HEK293T (cell line): ENCODE measurements at regions not wholly inside any gene's neighbourhood (a gene's known extent, or its start where the extent isn't known, plus 50 kb on each side); places are given as distances from the start of the nearest gene placed in this dataset.

ENCODE experiments used
- ARNT ChIP-seq: fragments of 450-650 bp; IDR thresholded peaks from 2 replicates; pipeline ENCODE4 v1.6.1; 2017; ENCODE audit warnings: mild to moderate bottlenecking
- CTBP1 ChIP-seq: fragments of 450-650 bp; IDR thresholded peaks from 2 replicates; pipeline ENCODE4 v1.6.1; 2016; ENCODE audit warnings: borderline replicate concordance
- ELF4 ChIP-seq: fragments of 450-650 bp; IDR thresholded peaks from 2 replicates; pipeline ENCODE4 v1.6.1; 2017; ENCODE audit warnings: antibody characterized with exemption
- FOXK2 ChIP-seq: fragments of 450-650 bp; IDR thresholded peaks from 2 replicates; pipeline ENCODE4 v1.6.1; 2016; ENCODE audit warnings: mild to moderate bottlenecking
- HDGF ChIP-seq: fragments of 450-650 bp; IDR thresholded peaks from 2 replicates; pipeline ENCODE4 v1.6.1; 2017; ENCODE audit warnings: antibody characterized with exemption, borderline replicate concordance
- NFRKB ChIP-seq: fragments of 450-650 bp; IDR thresholded peaks from 2 replicates; pipeline ENCODE4 v1.6.1; 2016; ENCODE audit warnings: mild to moderate bottlenecking, moderate library complexity
- SP1 ChIP-seq: fragments of 450-650 bp; IDR thresholded peaks from 2 replicates; pipeline ENCODE4 v1.6.1; 2017
- SUZ12 ChIP-seq: fragments of 450-650 bp; IDR thresholded peaks from 2 replicates; pipeline ENCODE4 v1.6.1; 2016; ENCODE audit warnings: mild to moderate bottlenecking
- TARDBP ChIP-seq: fragments of 450-650 bp; IDR thresholded peaks from 2 replicates; pipeline ENCODE4 v1.6.1; 2016
- ZNF384 ChIP-seq: fragments of 450-650 bp; IDR thresholded peaks from 2 replicates; pipeline ENCODE4 v1.6.1; 2016

DNA sequence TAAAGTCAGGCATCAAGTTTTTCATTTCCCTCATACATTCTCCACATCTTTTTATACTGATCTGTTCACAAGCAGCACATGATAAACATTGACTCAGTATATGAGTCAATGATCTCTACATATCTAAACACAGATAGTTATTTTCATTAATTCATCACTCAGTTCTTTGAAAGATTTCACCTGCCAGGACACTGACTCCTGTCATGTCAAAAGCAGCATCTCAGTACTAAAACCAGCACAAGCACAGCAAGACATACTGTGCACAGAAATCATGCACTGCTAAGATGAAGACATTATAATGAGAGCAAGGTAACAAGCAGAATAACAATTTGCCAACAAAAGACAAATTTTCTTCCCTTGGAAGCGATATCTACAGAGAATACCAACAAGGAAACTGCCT is 206.1 kb upstream of the COX7C start:
- TF ChIP-seq SUZ12 (no peak), ELF4 (no peak), HDGF (no peak), ARNT (no peak), SP1 (no peak), FOXK2 (no peak), CTBP1 (no peak), NFRKB (no peak), TARDBP (no peak), ZNF384 (no peak)
